Upper lobe of left lung (tissue), 4 donors: ENCODE measurements at regions not wholly inside any gene's neighbourhood (a gene's known extent, or its start where the extent isn't known, plus 50 kb on each side); places are given as distances from the start of the nearest gene placed in this dataset.

Source experiments
- CTCF ChIP-seq, 6 experiments: fragments of 450-650 bp in 4 of 6; fragments of 200-600 bp in 2 of 6; sonication (generic) in 2 of 6; IDR thresholded peaks; one replicate each; pipeline ENCODE4 v1.5.1; 2016 to 2019; ENCODE audit warnings: antibody characterized with exemption in 6 of 6
- EP300 ChIP-seq, 4 donors: sonication (generic); formaldehyde crosslinking; IDR thresholded peaks; one replicate each; pipeline ENCODE4 v1.5.1; 2017; ENCODE audit warnings: antibody characterized with exemption in 4 of 4, control low read depth in 2 of 4

- no peak for TF ChIP-seq EP300 (IDR thresholded peaks at IDR 0.05)
- TF ChIP-seq CTCF (IDR thresholded peaks at IDR 0.05), result no peak
Measured at GRCh38 chr4:24265989-24266388, 318.4 kb downstream of the DHX15 start.
